HEK293T (cell line): ENCODE measurements at regions not wholly inside any gene's neighbourhood (a gene's known extent, or its start where the extent isn't known, plus 50 kb on each side); places are given as distances from the start of the nearest gene placed in this dataset.

Experiments
- ARNT ChIP-seq: fragments of 450-650 bp; IDR thresholded peaks from 2 replicates; pipeline ENCODE4 v1.6.1; 2017; ENCODE audit warnings: mild to moderate bottlenecking
- FOXK2 ChIP-seq: fragments of 450-650 bp; IDR thresholded peaks from 2 replicates; pipeline ENCODE4 v1.6.1; 2016; ENCODE audit warnings: mild to moderate bottlenecking

- TF ChIP-seq FOXK2 (no peak), ARNT (no peak)
Observed at GRCh38 chr4:13088726-13089658, 395.1 kb downstream of the RAB28 start.
